CD4-positive, alpha-beta T cell (primary cell): ENCODE measurements at regions not wholly inside any gene's neighbourhood (a gene's known extent, or its start where the extent isn't known, plus 50 kb on each side); places are given as distances from the start of the nearest gene placed in this dataset.

Experiments
- ATAC-seq: fragments of 200-7000 bp; cut with Tn5 transposase; one replicate; pipeline ENCODE4 v1.10.0; 2022; ENCODE audit warnings: mild to moderate bottlenecking; ENCODE audit not compliant: poor library complexity
- CTCF ChIA-PET: fragments of 350-600 bp; sonication (Branson Sonifier 250); formaldehyde crosslinking; loops from one replicate; lab custom pipeline; 2021; ENCODE audit warnings: antibody characterized with exemption, inconsistent platforms; lab: Charles Lee
- POLR2A ChIA-PET: fragments of 350-600 bp; sonication (Branson Sonifier 250); formaldehyde crosslinking; loops from one replicate; lab custom pipeline; 2021; ENCODE audit warnings: antibody characterized with exemption, inconsistent platforms; lab: Charles Lee
- DNase-seq, 14 experiments: peaks; one replicate each; pipeline ENCODE4 v3.0.0-alpha.2; 2013 to 2020; ENCODE audit warnings: mixed read lengths in 2 of 14
- H3K27ac ChIP-seq, 2 donors: one replicate each; pipeline versions ENCODE4 v1.5.1 to v1.7.0; 2013; ENCODE audit warnings: low read length in 2 of 2, low read depth in 1 of 2, mild to moderate bottlenecking in 1 of 2
- H3K27me3 ChIP-seq, 2 experiments: 1 replicate in 1 of 2; 2 replicates in 1 of 2; pipeline versions ENCODE4 v1.6.1 to v1.7.0; 2013; ENCODE audit warnings: low read length in 2 of 2, control low read depth in 1 of 2, mild to moderate bottlenecking in 1 of 2, moderate library complexity in 1 of 2; ENCODE audit not compliant: insufficient read depth in 2 of 2, control insufficient read depth in 1 of 2
- H3K36me3 ChIP-seq: one replicate; pipeline ENCODE4 v1.6.1; 2013; ENCODE audit warnings: low read length, control low read depth; ENCODE audit not compliant: insufficient read depth
- H3K4me1 ChIP-seq: one replicate; pipeline ENCODE4 v1.6.1; 2013; ENCODE audit warnings: low read length, control low read depth; ENCODE audit not compliant: insufficient read depth
- H3K4me3 ChIP-seq: one replicate; pipeline ENCODE4 v1.5.1; 2013; ENCODE audit warnings: mild to moderate bottlenecking, low read length, moderate library complexity
- H3K9me3 ChIP-seq, 2 experiments: 1 replicate in 1 of 2; 2 replicates in 1 of 2; pipeline versions ENCODE4 v1.6.1 to v1.7.0; 2013; ENCODE audit warnings: low read length in 2 of 2, mild to moderate bottlenecking in 2 of 2, control low read depth in 1 of 2, moderate library complexity in 1 of 2; ENCODE audit not compliant: control insufficient read depth in 1 of 2, insufficient read depth in 1 of 2
- H3K27ac Mint-ChIP-seq: one replicate; pipeline ENCODE4 v1.8.0; 2020; ENCODE audit warnings: mixed read lengths
- H3K27me3 Mint-ChIP-seq: one replicate; pipeline ENCODE4 v1.8.0; 2021; ENCODE audit warnings: mixed read lengths
- H3K36me3 Mint-ChIP-seq: one replicate; pipeline ENCODE4 v1.8.0; 2021; ENCODE audit warnings: low read depth, mixed read lengths
- H3K4me1 Mint-ChIP-seq: one replicate; pipeline ENCODE4 v1.8.0; 2021; ENCODE audit warnings: low read depth, mixed read lengths
- H3K4me3 Mint-ChIP-seq: one replicate; pipeline ENCODE4 v1.8.0; 2020; ENCODE audit warnings: mild to moderate bottlenecking, mixed read lengths
- H3K9me3 Mint-ChIP-seq: one replicate; pipeline ENCODE4 v1.8.0; 2020; ENCODE audit warnings: mixed read lengths
- CTCF ChIP-seq: fragments of 200-600 bp; IDR thresholded peaks from one replicate; pipeline ENCODE4 v1.8.0; 2022; ENCODE audit warnings: antibody characterized with exemption, mild to moderate bottlenecking
- intact Hi-C, 2 experiments: fragments of 100-400 bp; cut with DNase I in 1 of 2; cut with micrococcal nuclease in 1 of 2; formaldehyde crosslinking; loops; one replicate each; pipeline versions ENCODE4 v1.15.1 to v1.9.0; 2023 to 2025; cut with DNase I, micrococcal nuclease

GRCh38 chr16:7185689-7186088 is 147.0 kb upstream of the RBFOX1 start:
- Histone ChIP-seq H3K9me3 (peaks cover 0 to 5% of the 10 kb centered on the region in 2 experiments), H3K4me3 (no peak overlapping the region), H3K36me3 (no peaks in the 10 kb centered on the region), H3K4me1 (no peaks in the 10 kb centered on the region), H3K27ac (no peak overlapping the region), H3K27me3 (no peaks in the 10 kb centered on the region)
- Mint-ChIP-seq H3K4me3 (no peak overlapping the region), H3K36me3 (no peaks in the 10 kb centered on the region), H3K9me3 (peaks cover 14% of the 10 kb centered on the region), H3K4me1 (no peaks in the 10 kb centered on the region), H3K27ac (no peak overlapping the region), H3K27me3 (no peaks in the 10 kb centered on the region)
- ChIA-PET POLR2A (no interaction called here), CTCF (no interaction called here)
- intact Hi-C loops, result no loop called here
- DNase-seq (no peak), ATAC-seq (no peak)
- no peak for TF ChIP-seq CTCF

- ATAC-seq, result no peak
- H3K27me3 Mint-ChIP-seq, result no peaks in the 10 kb centered on the region
These were observed 147.5 kb upstream of the RBFOX1 start for GRCh38 chr16:7185165-7185564.

GRCh38 chr16:7183768-7184167 is 148.9 kb upstream of the RBFOX1 start:
- Mint-ChIP-seq H3K9me3 (peaks cover 7% of the 10 kb centered on the region), H3K27me3 (no peaks in the 10 kb centered on the region), H3K4me3 (no peak overlapping the region), H3K27ac (no peak overlapping the region), H3K36me3 (no peaks in the 10 kb centered on the region), H3K4me1 (no peaks in the 10 kb centered on the region)
- ChIA-PET POLR2A (no interaction called here), CTCF (no interaction called here)
- no peaks in the 10 kb centered on the region for H3K4me1 ChIP-seq
- H3K4me3 ChIP-seq, result no peak overlapping the region
- no peaks in the 10 kb centered on the region for H3K27me3 ChIP-seq
- DNase-seq (no peak), ATAC-seq (no peak)
- no peak for TF ChIP-seq CTCF
- intact Hi-C loops, result no loop called here
- H3K27ac ChIP-seq, result no peak overlapping the region
- H3K36me3 ChIP-seq, result no peaks in the 10 kb centered on the region
- H3K9me3 ChIP-seq, result peaks cover 0 to 5% of the 10 kb centered on the region in 2 experiments

More at GRCh38 chr16:7185165-7185564, 147.5 kb upstream of the RBFOX1 start:
- no peak for TF ChIP-seq CTCF
- Histone ChIP-seq H3K27ac (no peak overlapping the region), H3K4me3 (no peak overlapping the region), H3K9me3 (peaks cover 0 to 5% of the 10 kb centered on the region in 2 experiments), H3K36me3 (no peaks in the 10 kb centered on the region), H3K27me3 (no peaks in the 10 kb centered on the region), H3K4me1 (no peaks in the 10 kb centered on the region)
- intact Hi-C loops, result no loop called here
- no peak overlapping the region for H3K4me3 Mint-ChIP-seq
- H3K4me1 Mint-ChIP-seq, result no peaks in the 10 kb centered on the region
- H3K9me3 Mint-ChIP-seq, result peaks cover 12% of the 10 kb centered on the region
- DNase-seq, result no peak
- no peaks in the 10 kb centered on the region for H3K36me3 Mint-ChIP-seq
- ChIA-PET POLR2A (no interaction called here), CTCF (no interaction called here)
- H3K27ac Mint-ChIP-seq, result no peak overlapping the region
